VCaP (cell line): ENCODE measurements at regions not wholly inside any gene's neighbourhood (a gene's known extent, or its start where the extent isn't known, plus 50 kb on each side); places are given as distances from the start of the nearest gene placed in this dataset.
"Not testable (repeated sequence)": the region's sequence is repeated elsewhere in the genome, so short reads cannot be mapped to it uniquely, and the experiment has no call there.

Source experiments
- H3K27ac ChIP-seq: fragments of 450-650 bp; 2 replicates; pipeline ENCODE4 v1.5.1; 2017
- TF ChIP-seq, protein P1 (sequence below): fragments of 450-650 bp; conservative IDR thresholded peaks from 2 replicates; pipeline ENCODE4 v1.5.1; 2017; ENCODE audit warnings: mild to moderate bottlenecking, moderate library complexity

DNA sequence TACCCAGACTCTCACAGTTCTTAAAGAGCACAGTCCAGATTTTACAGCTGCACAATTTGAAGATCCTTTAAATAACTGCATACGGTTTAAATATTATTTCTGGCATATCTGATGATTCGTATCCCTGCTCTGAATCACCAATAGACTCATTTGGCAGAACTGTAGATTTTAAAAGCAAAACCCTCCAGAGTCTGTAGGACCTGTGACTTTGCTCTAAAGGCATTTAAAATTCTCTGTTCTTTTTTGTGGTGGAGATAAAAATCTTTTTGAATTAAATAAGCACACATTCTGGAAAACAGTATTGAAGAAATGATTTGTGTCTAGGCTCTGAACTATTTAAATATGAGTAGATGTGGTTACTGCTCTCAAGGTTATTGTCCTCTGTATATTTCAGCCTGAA, 246.2 kb upstream of the PITX2 start:
- no peak overlapping the region for H3K27ac ChIP-seq
- TF ChIP-seq, protein P1, sequence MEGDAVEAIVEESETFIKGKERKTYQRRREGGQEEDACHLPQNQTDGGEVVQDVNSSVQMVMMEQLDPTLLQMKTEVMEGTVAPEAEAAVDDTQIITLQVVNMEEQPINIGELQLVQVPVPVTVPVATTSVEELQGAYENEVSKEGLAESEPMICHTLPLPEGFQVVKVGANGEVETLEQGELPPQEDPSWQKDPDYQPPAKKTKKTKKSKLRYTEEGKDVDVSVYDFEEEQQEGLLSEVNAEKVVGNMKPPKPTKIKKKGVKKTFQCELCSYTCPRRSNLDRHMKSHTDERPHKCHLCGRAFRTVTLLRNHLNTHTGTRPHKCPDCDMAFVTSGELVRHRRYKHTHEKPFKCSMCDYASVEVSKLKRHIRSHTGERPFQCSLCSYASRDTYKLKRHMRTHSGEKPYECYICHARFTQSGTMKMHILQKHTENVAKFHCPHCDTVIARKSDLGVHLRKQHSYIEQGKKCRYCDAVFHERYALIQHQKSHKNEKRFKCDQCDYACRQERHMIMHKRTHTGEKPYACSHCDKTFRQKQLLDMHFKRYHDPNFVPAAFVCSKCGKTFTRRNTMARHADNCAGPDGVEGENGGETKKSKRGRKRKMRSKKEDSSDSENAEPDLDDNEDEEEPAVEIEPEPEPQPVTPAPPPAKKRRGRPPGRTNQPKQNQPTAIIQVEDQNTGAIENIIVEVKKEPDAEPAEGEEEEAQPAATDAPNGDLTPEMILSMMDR = no peak

DNA sequence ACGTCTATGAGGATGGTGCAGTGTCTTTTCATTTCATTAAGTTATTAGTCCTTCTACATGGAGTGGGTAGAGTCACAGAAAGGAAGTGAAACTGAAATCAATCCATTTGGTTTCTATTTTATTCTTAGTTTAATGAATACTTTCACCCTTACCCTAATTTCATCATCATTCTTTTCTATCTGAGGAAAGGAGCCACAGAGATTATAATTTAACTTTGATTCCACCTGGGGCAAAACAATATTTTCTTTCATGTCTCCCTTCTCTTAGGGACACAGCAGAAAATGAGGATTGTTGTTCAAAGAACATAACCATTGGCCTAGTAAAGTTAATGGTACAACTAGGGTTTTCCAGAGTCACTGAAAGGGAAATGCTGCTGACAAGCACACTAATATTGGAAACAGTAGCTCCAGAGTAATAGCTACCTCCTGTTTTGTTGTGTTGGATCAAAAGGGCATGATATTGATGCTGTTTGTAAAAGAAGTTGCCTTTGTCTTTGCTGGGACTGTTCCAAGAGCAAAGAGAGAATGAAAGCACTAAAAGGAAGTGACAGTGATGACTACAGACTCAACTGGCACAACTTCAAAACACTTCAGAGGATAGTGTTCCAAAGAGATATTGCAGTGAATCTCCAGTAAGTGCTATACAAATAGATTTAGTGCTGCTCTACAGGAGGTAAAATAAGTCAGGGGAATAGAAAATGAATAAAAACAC, 247.1 kb upstream of the PITX2 start:
- TF ChIP-seq, protein P1 = no peak
- H3K27ac ChIP-seq = no peak overlapping the region

DNA sequence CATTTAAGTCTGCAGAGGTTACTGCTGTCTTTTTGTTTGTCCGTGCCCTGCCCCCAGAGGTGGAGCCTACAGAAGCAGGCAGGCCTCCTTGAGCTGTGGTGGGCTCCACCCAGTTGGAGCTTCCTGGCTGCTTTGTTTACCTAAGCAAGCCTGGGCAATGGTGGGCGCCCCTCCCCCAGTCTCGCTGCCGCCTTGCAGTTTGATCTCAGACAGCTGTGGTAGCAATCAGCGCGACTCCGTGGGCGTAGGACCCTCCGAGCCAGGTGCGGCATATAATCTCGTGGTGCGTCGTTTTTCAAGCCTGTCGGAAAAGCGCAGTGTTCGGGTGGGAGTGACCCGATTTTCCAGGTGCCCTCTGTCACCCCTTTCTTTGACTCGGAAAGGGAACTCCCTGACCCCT, 253.3 kb upstream of the PITX2 start:
- H3K27ac ChIP-seq = not testable (repeated sequence)

DNA sequence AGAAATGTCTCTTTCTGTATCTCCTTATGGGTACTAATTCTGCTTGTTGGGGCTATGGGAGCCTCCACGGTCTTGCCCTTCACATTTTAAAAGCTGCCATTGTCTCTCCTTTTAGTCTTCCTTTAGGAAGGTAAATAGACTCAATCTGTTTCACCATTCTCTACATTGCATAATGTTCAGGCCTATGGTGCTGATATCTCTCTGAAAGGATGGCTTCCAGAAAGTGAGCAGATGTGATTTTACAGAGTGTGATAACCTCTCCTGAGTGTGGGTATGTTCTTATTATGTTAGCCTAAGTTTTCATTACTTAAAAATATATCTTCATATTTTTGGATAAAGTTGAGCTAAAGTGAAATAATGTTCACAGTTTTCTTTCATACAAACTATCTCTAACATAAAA, 254.0 kb upstream of the PITX2 start:
- TF ChIP-seq, protein P1 = no peak
- no peak overlapping the region for H3K27ac ChIP-seq

DNA sequence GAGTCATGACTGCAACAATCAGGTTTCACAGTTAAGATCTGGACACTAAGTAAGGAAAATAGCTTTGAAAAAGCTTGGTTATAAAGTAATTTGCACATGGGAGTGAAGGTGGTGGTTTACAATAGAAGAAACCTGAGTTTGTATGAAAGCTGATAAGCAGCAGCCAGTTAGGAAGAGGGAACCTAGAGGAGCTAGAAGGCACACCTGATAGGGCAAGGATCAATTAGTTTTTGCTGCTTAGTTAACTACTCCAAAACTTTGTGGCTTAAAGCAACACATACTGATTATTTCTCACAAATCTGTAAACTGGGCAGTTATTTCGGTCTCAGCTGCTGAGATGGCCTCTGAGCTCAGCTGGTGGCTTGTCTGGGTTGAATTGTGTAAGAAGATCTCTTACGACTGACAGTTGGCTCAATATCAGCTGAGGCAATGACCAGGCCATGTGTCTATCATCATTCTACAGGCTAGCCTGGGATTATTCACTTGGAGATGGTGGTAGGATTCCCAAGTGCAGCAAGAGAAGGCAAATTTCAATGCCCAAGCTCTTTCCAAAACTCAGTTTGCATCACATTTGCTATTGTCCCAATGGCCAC, 255.0 kb upstream of the PITX2 start:
- no peak overlapping the region for H3K27ac ChIP-seq
- TF ChIP-seq, protein P1 = no peak

DNA sequence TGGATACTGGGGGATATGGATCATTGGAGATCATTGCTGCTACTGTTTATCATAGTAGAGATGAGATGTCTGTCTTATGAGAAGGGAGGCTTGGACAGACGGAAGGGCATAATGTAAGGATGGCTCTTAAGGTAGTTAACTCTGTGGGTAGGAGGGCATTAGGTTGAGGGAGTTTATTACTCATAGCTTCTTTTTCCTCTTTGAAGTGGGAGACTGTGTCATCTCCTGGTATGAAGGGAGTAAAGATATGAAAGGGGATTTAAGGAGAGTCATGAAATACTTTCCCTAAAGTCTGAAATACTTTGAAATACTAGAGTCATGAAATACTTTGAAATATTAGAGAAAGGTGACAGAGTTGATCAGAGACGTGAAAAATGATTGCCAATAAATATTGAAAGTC, 255.5 kb upstream of the PITX2 start:
- H3K27ac ChIP-seq = no peak overlapping the region
- TF ChIP-seq, protein P1 = no peak

DNA sequence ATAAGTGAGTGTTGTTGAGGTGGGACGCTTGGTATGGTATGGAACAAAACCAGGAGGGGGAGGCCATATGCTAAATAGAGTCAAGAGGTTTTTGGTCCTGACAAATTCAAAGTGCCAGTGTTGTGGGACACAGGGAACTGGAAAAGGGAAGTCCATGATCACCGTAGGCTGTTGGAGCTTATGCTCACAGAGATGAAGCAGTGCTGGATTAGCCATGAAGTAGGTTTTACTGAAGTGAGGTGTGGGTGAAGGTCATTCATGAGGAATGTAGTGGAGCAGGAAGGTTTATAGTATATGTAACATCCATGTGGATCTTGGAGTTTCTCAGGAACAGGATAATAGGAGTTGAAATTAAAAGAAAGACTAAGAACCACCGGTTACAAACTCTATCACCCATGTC, 256.1 kb upstream of the PITX2 start:
- no peak overlapping the region for H3K27ac ChIP-seq
- TF ChIP-seq, protein P1 = no peak

DNA sequence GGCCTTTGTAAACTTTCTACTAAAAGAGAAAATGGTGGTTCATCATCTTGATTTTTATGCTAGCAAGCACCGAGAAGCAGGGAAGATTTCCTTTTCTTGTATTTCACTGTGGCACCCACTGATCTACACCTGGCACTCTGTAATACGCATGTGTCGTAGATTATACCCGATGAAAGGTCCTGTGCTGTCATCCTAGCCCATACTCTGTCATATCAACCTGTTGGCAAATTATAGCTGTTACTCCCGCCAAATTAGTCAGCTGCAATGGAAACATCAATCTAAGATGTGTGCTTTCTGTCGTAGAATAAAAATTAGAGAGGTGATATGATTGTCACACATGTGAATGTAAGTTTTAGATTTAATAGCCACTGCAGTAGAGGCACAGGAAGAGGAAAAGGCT, 263.4 kb upstream of the PITX2 start:
- TF ChIP-seq, protein P1 = no peak

More for the DNA sequence above, 263.4 kb upstream of the PITX2 start:
- H3K27ac ChIP-seq = no peak overlapping the region
